NCI-H82 treated with DMSO at 0.1 percent for 48 hours (cell line): ENCODE measurements at regions not wholly inside any gene's neighbourhood (a gene's known extent, or its start where the extent isn't known, plus 50 kb on each side); places are given as distances from the start of the nearest gene placed in this dataset.

Source experiments
- DNase-seq: peaks from one replicate; lab custom pipeline; 2025; ENCODE audit not compliant: unreplicated experiment; lab: John Stamatoyannopoulos, UW

GRCh38 chr16:85418978-85419491, 194.1 kb upstream of the GSE1 start:
- DNase-seq, result no peak

DNA sequence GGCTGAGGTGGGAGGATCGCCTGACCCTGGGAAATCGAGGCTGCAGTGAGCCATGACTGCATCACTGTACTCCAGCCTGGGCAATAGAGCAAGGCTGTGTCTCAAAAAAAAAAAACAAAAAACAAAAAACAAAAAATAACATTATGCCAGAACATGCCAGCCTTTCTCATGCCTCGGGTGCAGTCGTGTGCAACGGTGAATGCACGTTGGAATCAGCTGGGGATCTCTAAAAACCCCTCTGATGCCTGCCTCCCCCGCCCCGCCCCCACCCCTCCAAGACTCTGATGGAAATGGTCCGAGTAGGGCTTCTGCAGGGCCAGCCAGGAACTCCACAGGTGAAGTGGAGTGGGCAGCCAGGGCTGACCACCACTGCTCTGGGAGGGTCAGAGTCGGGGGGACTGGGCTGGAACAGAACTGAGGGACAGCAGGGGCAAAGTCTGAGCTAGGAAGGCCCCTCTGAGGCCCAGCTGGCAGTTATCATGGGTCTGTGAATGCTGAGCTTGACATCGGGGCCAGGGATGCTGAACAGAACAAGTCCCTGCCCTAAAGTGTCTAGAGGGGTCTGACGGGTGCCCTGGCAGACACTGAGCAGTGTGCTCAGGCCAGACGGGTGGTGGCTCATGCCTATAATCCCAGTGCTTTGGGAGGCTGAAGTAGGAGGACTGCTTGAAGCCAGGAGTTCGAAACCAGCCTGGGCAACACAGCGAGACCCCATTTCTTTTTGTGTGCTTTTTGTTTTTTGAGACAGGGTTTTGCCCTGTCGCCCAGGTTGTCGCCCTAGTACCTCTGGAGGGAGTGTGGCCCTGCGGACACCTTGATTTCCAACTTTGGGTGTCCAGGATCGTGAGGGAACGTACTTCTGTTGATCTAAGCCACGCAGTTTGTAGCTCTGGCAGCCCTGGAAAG, 193.4 kb upstream of the GSE1 start:
- no peak for DNase-seq

DNA sequence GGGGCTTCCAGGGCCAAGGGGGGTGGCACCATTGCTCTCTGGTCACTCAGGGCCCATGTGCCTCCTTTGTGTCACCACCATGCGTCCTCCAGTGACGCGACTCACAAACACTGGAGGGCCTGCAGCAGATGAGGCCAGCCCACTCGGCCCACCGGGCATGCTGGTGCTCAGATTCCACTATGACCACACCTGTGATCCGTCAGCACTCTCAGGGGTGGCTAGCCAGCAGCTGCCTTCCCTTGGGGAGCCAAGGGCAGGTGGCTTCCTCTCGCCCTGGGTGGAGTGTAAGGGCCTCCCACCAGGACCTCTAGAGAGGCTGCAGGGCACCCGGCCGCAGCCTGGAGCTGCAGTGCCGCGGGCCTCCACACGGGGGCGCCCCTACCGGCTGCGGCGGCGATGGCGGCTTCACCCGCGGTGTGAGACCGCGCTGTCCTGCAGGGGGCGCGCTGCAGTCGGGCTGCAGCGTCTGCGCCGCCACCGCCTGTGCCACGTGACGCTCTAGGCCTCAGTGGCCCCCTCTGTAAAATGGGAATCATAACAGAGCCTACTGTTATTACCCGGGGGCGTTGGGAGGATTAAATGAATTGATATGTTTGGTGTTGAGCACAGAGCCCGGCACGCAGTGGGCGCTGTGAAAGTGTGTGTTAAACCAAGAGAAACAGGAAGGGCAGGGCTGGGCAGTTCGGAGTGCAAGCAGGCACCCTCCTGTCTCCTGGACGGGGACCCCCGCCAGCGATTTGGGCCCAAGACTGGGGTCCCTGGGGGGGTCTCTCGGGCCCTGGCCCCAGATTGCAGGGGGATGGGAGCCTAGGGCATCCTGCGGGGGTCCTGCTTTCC, 192.4 kb upstream of the GSE1 start:
- no peak for DNase-seq

DNA sequence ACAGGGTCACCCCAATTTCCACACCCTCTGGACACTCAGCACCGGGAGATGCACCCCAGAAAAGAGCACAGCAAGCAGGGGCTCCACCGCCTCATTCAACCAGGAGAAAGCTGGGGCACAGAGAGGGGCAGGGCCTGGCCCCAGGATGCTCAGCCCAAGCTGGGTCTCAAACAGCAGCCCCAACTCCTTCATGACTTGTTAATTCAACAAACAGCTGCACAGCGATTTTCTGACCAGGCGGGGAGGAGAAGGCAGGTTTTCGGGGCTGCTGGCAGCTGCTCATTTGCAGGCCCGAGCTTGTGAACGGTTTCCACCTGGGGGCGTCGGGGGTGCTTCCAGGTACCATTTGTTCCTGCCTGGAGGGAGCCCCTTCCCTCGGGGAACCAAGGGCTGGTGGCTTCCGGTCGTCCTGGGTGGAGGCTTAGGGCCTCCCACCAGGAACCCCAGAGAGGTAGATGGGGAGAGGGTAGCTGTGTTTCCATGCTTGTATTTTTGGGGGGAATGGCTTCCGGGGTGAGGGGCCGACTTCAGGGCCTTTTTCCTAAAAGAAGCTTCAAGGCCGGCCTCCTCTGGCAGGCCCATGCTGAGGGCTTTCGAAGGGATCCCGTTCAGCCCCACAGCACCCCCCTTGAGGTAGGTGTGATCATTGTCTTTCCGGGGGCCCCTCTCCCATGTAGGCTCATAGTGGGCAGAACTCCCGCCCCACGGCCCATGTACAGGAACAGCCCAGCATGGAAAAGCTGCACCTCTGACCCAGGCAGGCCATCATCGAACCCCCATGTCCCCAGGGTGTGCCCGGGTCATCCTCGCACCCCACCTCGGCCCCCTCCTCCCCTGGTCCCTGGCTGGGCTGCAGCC, 191.6 kb upstream of the GSE1 start:
- no peak for DNase-seq

DNA sequence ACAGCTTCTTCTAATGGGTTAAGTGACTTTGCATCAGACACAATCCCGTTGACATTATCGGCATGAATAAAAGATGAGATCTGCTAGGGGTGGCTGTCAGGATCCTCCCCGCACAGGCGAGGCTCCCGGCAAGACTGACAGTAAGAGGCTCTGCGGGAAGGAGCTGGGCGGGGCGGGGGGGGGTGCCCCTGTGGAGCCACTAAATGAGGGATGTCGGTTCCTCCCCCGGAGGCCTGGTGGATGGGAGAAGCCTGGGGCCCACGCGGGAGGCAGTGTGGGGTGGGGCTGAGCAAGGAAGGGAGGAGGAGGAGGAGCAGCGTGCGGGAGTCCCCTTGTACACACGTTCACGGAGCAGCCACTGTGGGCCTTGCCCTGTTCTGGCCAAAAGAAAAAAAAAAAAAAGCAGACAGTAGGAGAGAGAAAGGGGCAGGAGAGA, 190.9 kb upstream of the GSE1 start:
- no peak for DNase-seq

GRCh38 chr16:85422632-85423550, 190.2 kb upstream of the GSE1 start:
- DNase-seq, result no peak

- DNase-seq, result no peak
Observed at GRCh38 chr16:85423631-85424030, 189.5 kb upstream of the GSE1 start.

GRCh38 chr16:85424260-85425073, 188.7 kb upstream of the GSE1 start:
- DNase-seq, result no peak

DNA sequence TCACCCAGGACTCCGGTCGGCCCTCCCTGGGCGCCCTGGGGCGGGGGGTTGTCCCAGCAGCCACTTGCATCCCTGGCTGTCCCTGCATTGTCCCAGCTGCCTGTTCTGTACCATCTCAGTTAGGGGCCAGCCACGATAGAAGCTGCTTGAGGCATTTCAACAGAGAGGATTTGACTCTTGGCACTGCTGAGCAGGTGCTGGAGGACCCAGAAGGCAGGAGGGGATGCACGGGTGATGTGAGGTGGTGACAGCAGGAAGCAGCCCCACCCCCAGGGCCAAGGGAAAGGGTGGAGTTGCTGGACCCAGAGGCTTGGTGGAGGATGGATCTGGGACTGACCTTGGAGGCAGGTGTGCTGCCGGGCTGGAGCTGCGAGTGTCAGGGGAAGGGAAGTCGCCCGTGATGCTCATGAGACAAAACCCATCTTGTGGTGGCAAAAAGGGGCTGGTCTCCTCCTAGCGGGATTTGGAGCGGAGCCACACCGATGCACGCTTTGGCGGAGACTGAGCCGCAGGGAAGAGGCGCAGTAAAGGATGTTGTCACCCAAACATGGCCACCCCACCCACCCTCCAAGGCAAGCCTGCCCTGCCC, 188.0 kb upstream of the GSE1 start:
- DNase-seq, result no peak

DNA sequence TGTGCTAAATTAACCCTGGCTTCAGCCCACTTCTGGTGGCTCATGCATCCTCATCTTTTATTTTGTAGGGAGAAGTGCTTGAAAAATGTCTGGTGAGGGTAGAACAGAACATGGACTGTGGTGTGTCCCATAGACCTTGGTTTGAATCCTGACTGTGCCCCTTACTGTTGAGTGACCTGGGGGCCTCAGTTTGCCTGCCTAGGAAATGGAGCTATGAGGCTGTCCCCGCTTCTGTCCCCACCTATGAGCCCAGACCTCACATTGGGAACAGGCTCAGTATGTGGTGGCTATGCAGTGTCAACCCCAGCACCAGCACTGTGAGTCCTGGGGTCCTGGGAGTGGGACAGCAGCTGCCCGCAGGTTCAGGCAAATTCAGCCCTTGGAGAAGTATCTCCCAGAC, 186.3 kb upstream of the GSE1 start:
- no peak for DNase-seq

- no peak for DNase-seq
Observed at GRCh38 chr16:85428168-85428898, 184.8 kb upstream of the GSE1 start.

- peak; percentile 25 for DNase-seq
Observed at GRCh38 chr16:85428899-85429775, 184.0 kb upstream of the GSE1 start.

- no peak for DNase-seq
Observed at GRCh38 chr16:85429776-85430522, 183.2 kb upstream of the GSE1 start.

DNA sequence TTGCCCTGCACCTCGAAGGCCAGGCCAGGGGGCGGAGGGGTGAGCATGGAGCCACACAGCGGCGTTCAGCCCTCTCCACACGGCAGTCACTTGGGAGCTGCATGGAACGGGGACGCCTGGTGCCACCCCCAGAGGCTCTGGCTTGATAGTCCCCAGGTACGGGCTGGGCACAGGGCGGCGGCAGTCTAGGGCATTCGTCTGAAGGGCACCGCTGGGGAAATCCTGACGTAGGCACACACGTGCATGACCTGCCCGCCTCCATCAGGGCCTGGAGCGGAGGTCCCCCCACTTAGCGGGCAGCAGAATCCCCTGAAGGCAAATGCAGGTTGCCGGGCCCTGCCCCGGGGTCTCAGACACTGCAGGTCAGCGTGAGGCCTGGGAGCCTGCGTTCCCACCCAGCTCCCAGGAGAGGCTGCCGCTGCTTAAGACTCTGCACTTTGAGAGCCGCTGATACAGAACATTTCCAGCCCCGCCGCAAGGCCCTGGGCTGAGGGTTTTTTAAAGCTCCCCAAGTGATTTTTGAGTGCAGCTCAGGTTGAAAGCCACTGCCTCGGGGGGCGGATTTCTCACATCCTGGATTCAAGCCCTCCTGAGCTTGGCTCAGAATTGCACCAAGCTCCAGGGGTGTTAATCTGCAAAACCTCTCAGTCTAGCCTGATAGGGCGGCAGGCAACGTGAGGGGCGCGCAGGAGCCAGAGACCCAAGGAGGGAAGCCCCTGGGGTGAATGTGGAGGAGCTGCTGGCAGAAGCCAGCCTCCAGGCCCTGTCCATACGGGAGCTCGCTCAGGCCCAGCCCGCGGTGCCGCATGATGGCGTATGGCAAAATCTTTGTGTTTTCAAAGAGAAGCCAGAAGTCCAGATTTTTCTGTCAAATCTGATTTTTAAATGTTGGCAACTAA, 182.3 kb upstream of the GSE1 start:
- DNase-seq, result no peak

GRCh38 chr16:85431431-85432124, 181.5 kb upstream of the GSE1 start:
- DNase-seq, result peak; percentile 96
